Thyroid gland (tissue), 4 donors: ENCODE measurements at regions not wholly inside any gene's neighbourhood (a gene's known extent, or its start where the extent isn't known, plus 50 kb on each side); places are given as distances from the start of the nearest gene placed in this dataset.

Experiments
- DNase-seq, 2 donors: peaks; one replicate each; pipeline ENCODE4 v3.0.0-alpha.2; 2019
- H3K27ac ChIP-seq, 3 donors: fragments of 200-600 bp; sonication (generic); 1 replicate in 2 of 3; 2 replicates in 1 of 3; pipeline ENCODE4 v1.5.1; 2016 to 2019; ENCODE audit warnings: mild to moderate bottlenecking in 1 of 3, moderate library complexity in 1 of 3
- H3K27me3 ChIP-seq: fragments of 200-600 bp; sonication (generic); one replicate; pipeline ENCODE4 v1.5.1; 2019
- H3K36me3 ChIP-seq, 2 donors: fragments of 200-600 bp; sonication (generic); one replicate each; pipeline ENCODE4 v1.5.1; 2016 to 2019
- H3K4me1 ChIP-seq, 2 donors: fragments of 200-600 bp; sonication (generic); one replicate each; pipeline ENCODE4 v1.5.1; 2017 to 2019
- H3K4me3 ChIP-seq, 3 donors: fragments of 200-600 bp; sonication (generic); replicated peaks in 1 of 3; 1 replicate in 2 of 3; 2 replicates in 1 of 3; pipeline ENCODE4 v1.5.1; 2016; ENCODE audit warnings: mild to moderate bottlenecking in 1 of 3
- H3K9me3 ChIP-seq: fragments of 200-600 bp; sonication (generic); one replicate; pipeline ENCODE4 v1.5.1; 2017
- POLR2A ChIP-seq, 2 donors: fragments of 450-650 bp; IDR thresholded peaks; one replicate each; pipeline ENCODE4 v1.6.1; 2017; ENCODE audit warnings: antibody characterized with exemption in 2 of 2, mild to moderate bottlenecking in 2 of 2, moderate library complexity in 1 of 2
- WGBS, 2 donors: methylation state at CpG; one replicate each; pipeline ENCODE4 v1.1.5; 2017; 5-methylcytosine and 5-hydroxymethylcytosine counted together
- intact Hi-C: fragments of 100-400 bp; cut with DNase I; formaldehyde crosslinking; loops from one replicate; pipeline ENCODE4 v1.15.1; 2023
- TF ChIP-seq, protein P1 (sequence below), 6 experiments: fragments of 200-600 bp in 3 of 6; fragments of 450-650 bp in 3 of 6; sonication (generic) in 3 of 6; IDR thresholded peaks; one replicate each; pipeline ENCODE4 v1.5.1; 2016 to 2019; ENCODE audit warnings: antibody characterized with exemption in 6 of 6, mild to moderate bottlenecking in 2 of 6, inconsistent platforms in 1 of 6, moderate library complexity in 1 of 6

DNA sequence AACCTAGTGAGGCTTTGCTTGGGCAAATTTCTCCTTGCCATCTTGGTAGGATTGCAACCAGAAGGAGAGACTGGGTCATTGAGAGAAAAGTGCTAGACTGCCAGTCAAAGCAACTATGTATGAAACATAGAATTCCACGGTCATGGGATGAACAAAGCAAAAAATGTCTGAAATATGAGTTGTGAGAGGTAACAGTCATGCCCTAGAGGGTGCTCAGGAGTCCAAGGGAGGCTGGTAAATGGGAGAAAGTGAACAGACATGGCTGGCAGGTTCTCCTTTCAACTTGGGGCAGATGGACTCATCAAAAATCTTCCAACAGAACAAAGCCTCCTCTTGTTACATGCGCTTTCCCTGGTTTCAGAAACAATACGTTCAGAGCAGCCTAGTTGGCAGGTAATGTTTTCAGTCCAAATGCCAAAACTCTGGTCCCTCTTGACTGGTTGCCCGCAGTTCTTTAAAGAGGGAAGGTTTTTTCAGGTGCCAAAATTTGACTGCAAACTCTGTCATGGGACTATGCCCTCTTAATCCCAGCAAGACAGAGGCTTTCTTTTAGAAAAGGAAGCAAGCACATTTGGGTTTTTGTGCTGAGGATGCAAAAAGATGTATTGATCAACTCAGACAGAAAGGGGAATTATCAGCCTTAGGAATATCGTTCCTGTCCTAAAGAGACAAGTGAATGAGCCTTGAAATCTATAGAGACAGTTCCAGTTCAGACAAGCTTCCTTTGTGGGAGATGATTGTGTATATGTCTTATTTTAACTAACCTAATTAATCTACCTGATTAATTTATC, 68.5 kb upstream of the SASH1 start:
- peak; percentile 59 to 64 for DNase-seq
- Histone ChIP-seq H3K27ac (peak overlapping the region; percentile 4 to 74 (median 55)), H3K4me3 (no peak overlapping the region), H3K4me1 (peaks cover 17 to 21% of the 10 kb centered on the region in 2 donors), H3K9me3 (no peaks in the 10 kb centered on the region), H3K27me3 (no peaks in the 10 kb centered on the region), H3K36me3 (no peaks in the 10 kb centered on the region)
- intact Hi-C loops: no loop called here
- WGBS, 2 donors: 59 to 66% methylated on average over 5 of the region's 5 CpGs
- TF ChIP-seq, protein P1, sequence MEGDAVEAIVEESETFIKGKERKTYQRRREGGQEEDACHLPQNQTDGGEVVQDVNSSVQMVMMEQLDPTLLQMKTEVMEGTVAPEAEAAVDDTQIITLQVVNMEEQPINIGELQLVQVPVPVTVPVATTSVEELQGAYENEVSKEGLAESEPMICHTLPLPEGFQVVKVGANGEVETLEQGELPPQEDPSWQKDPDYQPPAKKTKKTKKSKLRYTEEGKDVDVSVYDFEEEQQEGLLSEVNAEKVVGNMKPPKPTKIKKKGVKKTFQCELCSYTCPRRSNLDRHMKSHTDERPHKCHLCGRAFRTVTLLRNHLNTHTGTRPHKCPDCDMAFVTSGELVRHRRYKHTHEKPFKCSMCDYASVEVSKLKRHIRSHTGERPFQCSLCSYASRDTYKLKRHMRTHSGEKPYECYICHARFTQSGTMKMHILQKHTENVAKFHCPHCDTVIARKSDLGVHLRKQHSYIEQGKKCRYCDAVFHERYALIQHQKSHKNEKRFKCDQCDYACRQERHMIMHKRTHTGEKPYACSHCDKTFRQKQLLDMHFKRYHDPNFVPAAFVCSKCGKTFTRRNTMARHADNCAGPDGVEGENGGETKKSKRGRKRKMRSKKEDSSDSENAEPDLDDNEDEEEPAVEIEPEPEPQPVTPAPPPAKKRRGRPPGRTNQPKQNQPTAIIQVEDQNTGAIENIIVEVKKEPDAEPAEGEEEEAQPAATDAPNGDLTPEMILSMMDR (IDR thresholded peaks at IDR 0.05): no peak
- TF ChIP-seq POLR2A (IDR thresholded peaks at IDR 0.05): no peak

DNA sequence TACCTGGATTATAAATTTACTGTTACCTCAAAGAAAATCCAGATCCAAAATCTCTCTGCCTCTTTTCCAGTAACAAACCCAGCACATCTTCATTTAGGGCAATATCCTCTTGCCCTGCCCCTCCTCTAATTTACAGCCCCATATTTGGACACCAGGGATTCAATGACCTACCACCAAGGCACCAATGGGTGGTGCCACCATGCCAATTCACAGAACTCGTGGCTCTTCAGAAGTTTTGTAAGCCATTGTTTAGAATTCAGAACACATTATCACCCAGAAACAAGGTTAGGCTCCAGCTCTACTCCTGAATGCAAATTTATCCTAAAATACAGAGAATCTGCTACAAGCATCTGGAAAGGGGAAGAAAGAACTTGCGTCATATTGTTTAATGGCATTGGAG, 67.8 kb upstream of the SASH1 start:
- DNase-seq: no peak
- intact Hi-C loops: no loop called here
- Histone ChIP-seq H3K27me3 (no peaks in the 10 kb centered on the region), H3K4me1 (peaks cover 17 to 21% of the 10 kb centered on the region in 2 donors), H3K36me3 (no peaks in the 10 kb centered on the region), H3K27ac (peak overlapping the region in 2 of 3 donors; percentile 55 to 74), H3K4me3 (no peak overlapping the region), H3K9me3 (no peaks in the 10 kb centered on the region)
- TF ChIP-seq, protein P1 (IDR thresholded peaks at IDR 0.05): no peak
- no peak for TF ChIP-seq POLR2A (IDR thresholded peaks at IDR 0.05)
- 90 to 91% methylated on average over 2 of the region's 2 CpGs for WGBS, 2 donors

DNA sequence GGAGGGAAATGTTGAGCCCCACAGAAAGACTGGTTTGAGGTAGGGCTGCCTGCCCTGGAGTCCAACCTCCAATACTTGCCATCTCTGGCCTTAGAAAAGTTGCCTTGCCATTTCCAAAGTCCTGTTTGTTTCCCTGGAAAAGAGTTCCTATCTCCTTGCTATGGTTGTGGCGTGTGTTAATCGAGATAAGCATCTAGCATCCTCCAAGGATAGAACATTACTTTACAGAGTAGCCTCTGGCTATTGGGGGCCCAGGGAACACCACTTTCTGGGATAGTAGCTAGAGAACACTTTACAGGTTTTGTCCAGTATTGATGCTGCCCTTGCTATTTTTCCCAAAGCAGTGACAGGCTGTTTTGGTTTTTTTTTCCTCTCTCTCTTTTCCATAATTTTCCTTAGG, 57.4 kb upstream of the SASH1 start:
- DNase-seq: no peak
- Histone ChIP-seq H3K4me3 (no peak overlapping the region), H3K9me3 (no peaks in the 10 kb centered on the region), H3K4me1 (peaks cover 3 to 11% of the 10 kb centered on the region in 2 donors), H3K36me3 (no peaks in the 10 kb centered on the region), H3K27me3 (no peaks in the 10 kb centered on the region), H3K27ac (no peak overlapping the region)
- WGBS, 2 donors: 94 to 95% methylated on average over 2 of the region's 2 CpGs
- TF ChIP-seq, protein P1 (IDR thresholded peaks at IDR 0.05): no peak
- TF ChIP-seq POLR2A (IDR thresholded peaks at IDR 0.05): no peak
- intact Hi-C loops: no loop called here

DNA sequence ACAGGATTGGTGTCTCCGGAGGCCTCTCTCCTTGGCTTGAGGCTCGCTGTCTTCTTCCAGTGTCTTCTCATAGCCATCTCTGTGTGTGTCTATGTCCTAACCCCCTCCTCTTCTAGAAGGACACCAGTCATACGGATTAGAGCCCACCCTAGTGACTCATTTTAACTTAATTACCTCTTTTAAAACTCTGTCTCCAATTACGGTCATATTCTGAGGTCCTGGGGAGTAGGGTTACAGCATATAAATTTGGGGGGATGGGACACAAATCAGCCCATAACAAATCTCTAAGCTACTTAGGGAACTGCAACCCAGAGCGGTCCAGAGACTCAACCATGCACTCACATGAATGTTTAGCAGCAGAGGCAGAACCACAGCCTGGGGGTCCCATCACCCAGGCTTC, 56.1 kb upstream of the SASH1 start:
- intact Hi-C loops: no loop called here
- Histone ChIP-seq H3K36me3 (no peaks in the 10 kb centered on the region), H3K27ac (no peak overlapping the region), H3K9me3 (no peaks in the 10 kb centered on the region), H3K27me3 (no peaks in the 10 kb centered on the region), H3K4me3 (no peak overlapping the region), H3K4me1 (peaks cover 12 to 23% of the 10 kb centered on the region in 2 donors)
- WGBS, 2 donors: 94 to 96% methylated on average over 5 of the region's 5 CpGs
- no peak for TF ChIP-seq POLR2A (IDR thresholded peaks at IDR 0.05)
- TF ChIP-seq, protein P1 (IDR thresholded peaks at IDR 0.05): no peak
- DNase-seq: no peak

DNA sequence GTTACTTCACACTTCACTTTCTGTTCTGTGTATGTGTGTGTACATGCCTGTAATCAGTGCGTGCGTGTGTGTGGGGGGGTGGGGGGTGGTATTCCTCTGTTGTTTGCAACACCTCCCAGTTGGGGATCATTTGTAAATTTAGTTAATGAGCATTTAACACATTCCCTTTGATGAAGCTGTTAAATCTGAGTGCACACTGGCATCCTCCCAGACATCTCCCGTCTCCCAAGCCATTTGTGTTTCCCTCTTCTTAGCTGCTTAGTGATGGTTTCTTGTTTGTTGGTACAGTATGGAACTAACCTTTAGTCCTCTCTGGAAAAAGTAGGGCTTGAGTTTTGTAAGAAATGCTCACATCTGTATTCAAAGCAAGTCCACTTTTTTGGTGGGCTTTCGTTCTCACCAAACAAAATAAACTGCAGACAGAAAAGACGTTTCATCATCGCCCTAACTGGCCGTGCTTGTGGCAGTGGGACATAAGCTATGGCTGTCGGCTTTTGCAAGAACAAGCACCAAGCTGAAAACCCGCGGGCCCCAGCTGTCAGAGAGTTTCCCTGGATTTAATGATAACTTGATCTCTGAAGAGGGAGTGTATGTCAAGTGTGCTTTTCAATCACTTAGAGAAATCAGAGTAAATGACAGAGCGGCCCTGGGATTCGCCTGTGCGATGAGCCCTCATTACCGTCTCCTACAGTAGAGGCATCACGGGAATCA, 54.9 kb upstream of the SASH1 start:
- Histone ChIP-seq H3K27ac (no peak overlapping the region), H3K36me3 (no peaks in the 10 kb centered on the region), H3K9me3 (no peaks in the 10 kb centered on the region), H3K27me3 (no peaks in the 10 kb centered on the region), H3K4me3 (no peak overlapping the region), H3K4me1 (peaks cover 12 to 28% of the 10 kb centered on the region in 2 donors)
- intact Hi-C loops: no loop called here
- 89 to 91% methylated on average over 15 of the region's 15 CpGs for WGBS, 2 donors
- no peak for DNase-seq
- TF ChIP-seq POLR2A (IDR thresholded peaks at IDR 0.05): no peak
- TF ChIP-seq, protein P1 (IDR thresholded peaks at IDR 0.05): no peak
